Bronchial epithelial cell (primary cell): ENCODE measurements at regions not wholly inside any gene's neighbourhood (a gene's known extent, or its start where the extent isn't known, plus 50 kb on each side); places are given as distances from the start of the nearest gene placed in this dataset.
A peak's percentile ranks its signal among the peaks of the same experiment; 100 is the strongest.
"Not testable (repeated sequence)": the region's sequence is repeated elsewhere in the genome, so short reads cannot be mapped to it uniquely, and the experiment has no call there.

ENCODE experiments used
- DNase-seq: peaks from one replicate; pipeline ENCODE4 v3.0.0-alpha.2; 2010; ENCODE audit warnings: low read depth
- FAIRE-seq: peaks from 2 replicates; lab custom pipeline; 2011; peaks lifted over from hg19 to GRCh38; lab: Jason Lieb, UNC
- H3K27me3 ChIP-seq: 2 replicates; pipeline ENCODE4 v1.5.1; 2011; ENCODE audit warnings: low read length; ENCODE audit not compliant: control insufficient read depth, insufficient read depth
- H3K36me3 ChIP-seq: 2 replicates; pipeline ENCODE4 v1.5.1; 2011; ENCODE audit warnings: low read length; ENCODE audit not compliant: control insufficient read depth, insufficient read depth
- H3K4me3 ChIP-seq: 2 replicates; pipeline ENCODE4 v1.5.1; 2011; ENCODE audit warnings: mild to moderate bottlenecking, low read depth, low read length, control low read depth
- CTCF ChIP-seq: IDR thresholded peaks from 2 replicates; pipeline ENCODE4 v1.5.1; 2011; ENCODE audit warnings: mild to moderate bottlenecking, moderate library complexity, low read length, control low read depth, inconsistent platforms; ENCODE audit not compliant: insufficient read depth, severe bottlenecking

GRCh38 chr12:59374783-59375182, 221.0 kb upstream of the SLC16A7 start:
- Histone ChIP-seq H3K4me3 (no peak overlapping the region), H3K27me3 (no peaks in the 10 kb centered on the region), H3K36me3 (no peaks in the 10 kb centered on the region)
- no peak for DNase-seq
- no peak for TF ChIP-seq CTCF
- no peak for FAIRE-seq

DNA sequence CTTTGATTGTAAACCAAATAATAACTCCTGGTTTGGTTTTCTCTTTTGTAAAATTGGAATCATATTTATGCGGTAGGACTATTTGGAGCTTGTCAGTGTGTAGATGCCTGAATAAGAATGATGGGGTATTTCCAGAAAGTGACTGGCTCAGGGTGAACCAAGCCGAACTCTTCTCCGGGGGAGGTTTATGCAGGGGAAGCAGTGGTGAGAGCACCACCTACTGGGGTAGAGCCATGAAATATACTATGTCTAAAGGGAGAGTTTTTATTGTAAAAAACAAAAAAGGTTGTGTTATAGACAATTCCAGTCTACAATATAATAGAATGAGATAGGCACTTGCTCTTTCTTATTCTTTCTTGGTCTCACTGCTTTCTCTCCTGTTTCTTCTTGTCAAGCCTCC, 222.9 kb upstream of the SLC16A7 start:
- peak; percentile 28 for DNase-seq
- peak; percentile 26 for TF ChIP-seq CTCF
- no peak for FAIRE-seq
- Histone ChIP-seq H3K4me3 (no peak overlapping the region), H3K36me3 (no peaks in the 10 kb centered on the region), H3K27me3 (no peaks in the 10 kb centered on the region)

GRCh38 chr12:59370933-59371332, 224.9 kb upstream of the SLC16A7 start:
- no peak for TF ChIP-seq CTCF
- Histone ChIP-seq H3K36me3 (no peaks in the 10 kb centered on the region), H3K4me3 (no peak overlapping the region), H3K27me3 (no peaks in the 10 kb centered on the region)
- DNase-seq = peak; percentile 26
- no peak for FAIRE-seq

DNA sequence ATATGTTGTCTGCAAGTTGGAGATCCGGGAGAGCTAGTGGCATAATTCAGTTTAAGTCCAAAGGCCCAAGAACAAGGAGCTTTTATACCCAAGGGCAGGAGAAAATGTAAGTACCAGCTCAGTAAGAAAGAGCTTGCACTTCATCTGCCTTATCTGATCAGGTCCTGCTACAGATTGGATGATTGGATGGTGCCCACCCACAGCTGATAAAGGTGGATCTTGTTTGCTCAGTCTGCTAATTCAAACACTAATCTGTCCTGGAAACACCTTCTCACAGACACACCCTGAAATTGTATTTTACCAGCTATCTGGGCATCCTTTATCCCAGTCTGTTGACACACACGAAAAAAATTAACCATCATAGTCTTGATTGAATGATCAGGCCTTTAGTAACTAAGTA, 230.7 kb upstream of the SLC16A7 start:
- H3K27me3 ChIP-seq = no peaks in the 10 kb centered on the region
- H3K36me3 ChIP-seq = no peaks in the 10 kb centered on the region
- DNase-seq (no peak), FAIRE-seq (no peak)
- H3K4me3 ChIP-seq = no peak overlapping the region
- TF ChIP-seq CTCF = no peak

GRCh38 chr12:59357811-59358210, 238.0 kb upstream of the SLC16A7 start:
- Histone ChIP-seq H3K4me3 (no peak overlapping the region), H3K36me3 (no peaks in the 10 kb centered on the region), H3K27me3 (no peaks in the 10 kb centered on the region)
- DNase-seq (peak; percentile 67), FAIRE-seq (no peak)
- no peak for TF ChIP-seq CTCF

DNA sequence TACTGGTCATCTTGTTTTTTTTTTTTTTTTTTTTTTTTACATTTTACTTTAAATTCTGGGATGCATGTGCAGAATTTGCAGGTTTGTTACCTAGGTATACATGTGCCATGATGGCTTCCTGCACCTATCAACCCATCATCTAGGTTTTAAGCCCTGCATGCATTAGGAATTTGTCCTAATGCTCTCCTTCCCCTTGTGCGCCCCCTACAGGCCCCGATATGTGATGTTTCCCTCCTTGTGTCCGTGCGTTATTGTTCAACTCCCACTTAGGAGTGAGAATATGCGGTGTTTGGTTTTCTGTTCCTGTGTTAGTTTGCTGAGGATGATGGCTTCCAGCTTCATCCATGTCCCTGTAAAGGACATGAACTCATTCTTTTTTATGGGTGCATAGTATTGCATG, 249.6 kb upstream of the SLC16A7 start:
- not testable (repeated sequence) for DNase-seq, FAIRE-seq, H3K27me3 ChIP-seq, H3K4me3 ChIP-seq, H3K36me3 ChIP-seq
